Left hindlimb (tissue), 1 donor: ENCODE measurements at regions not wholly inside any gene's neighbourhood (a gene's known extent, or its start where the extent isn't known, plus 50 kb on each side); places are given as distances from the start of the nearest gene placed in this dataset.

Source experiments
- DNase-seq: peaks from one replicate; pipeline ENCODE4 v3.0.0-alpha.2; 2018

GRCh38 chr5:158644301-158644700 is 455.4 kb downstream of the EBF1 start:
- no peak for DNase-seq

DNA sequence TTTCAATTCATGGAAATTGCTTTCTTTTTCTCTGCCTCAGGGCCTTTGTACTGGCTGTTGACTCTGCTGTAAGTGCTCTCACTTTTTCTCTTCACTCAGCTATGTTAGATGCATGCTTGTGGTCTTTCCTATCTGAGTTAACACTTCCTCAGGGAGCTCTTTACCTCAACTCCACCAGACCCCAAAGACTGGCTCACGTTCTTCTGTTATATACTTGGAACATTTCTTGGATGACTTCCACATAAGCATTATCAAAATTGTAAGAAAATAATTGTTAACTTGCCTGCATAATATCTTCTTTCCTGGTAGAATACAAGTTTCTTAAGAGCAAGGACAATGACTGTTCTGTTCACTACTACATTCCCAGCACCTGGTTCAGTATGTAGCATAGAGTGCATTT is 455.9 kb downstream of the EBF1 start:
- no peak for DNase-seq

- no peak for DNase-seq
These were observed 456.8 kb downstream of the EBF1 start for GRCh38 chr5:158642879-158643278.

DNA sequence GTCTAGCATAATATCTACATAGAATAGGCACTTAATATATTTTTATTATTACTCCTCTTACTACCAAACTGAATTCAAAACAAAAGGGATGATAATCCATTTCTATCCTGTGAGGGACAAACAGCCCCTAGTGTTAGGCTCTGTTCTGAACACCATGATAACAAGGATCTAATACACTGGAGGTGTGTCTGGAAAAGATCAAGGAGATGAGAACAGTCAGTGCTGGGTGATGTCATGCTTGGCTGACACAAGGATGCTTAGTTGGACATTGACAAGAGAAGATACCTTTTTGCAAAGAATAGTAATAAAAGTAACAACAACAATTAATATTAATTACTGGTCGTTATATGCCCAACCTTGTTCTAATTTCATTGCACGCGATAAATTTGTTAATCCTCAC is 458.7 kb downstream of the EBF1 start:
- DNase-seq = no peak

GRCh38 chr5:158640593-158640980 is 459.1 kb downstream of the EBF1 start:
- no peak for DNase-seq

DNA sequence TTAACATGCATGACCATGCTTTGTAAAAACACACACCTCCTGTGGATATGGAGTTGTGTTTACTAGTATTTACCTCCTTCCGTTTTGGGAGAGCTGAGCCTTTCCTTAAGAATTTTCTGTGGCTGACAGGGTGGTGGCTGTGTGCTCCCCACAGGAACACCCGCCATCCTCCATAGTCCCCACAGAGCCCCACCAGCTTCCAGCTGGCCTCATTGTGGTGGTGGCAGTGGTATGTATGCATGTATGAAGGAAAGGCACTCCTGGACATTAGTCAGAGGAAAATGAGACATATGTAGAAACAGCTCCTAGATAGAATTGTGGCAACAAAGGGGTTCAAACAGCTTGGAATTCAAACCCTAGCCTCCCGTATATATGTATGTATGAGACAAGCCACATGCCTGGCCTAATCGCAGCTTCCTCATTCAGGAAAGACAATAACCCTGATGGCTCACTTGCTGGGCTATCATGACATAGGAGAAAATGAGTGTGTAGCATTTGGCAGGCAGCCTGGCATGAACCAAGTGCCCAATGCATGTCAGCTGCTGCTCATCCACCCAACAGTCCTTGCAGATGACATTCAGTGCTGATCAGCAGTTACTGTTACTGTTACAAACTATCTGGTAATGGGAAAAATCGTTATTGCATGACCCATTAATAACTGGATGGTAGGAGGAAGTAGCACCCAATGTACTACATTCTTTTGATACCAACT is 459.7 kb downstream of the EBF1 start:
- DNase-seq = peak; percentile 44

GRCh38 chr5:158638396-158638795 is 461.3 kb downstream of the EBF1 start:
- no peak for DNase-seq

DNA sequence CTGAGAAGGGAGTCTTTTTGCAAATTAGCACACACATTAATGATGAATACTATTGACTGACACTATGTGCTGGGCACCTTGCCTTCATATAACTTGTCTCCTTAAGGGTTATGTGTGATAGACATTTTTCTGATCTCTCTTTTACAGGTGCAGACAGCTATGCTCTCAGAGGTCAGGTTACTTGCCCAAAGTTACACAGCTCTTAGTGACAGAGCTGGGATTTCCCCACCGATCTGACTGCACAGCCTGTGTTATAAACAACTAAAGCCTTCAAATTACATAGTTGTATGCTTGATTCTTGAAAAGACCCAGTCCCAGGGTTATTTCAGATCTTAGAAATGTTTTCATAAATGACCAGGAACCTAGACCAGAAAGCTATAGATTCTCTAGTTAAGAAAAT is 462.7 kb downstream of the EBF1 start:
- no peak for DNase-seq

DNA sequence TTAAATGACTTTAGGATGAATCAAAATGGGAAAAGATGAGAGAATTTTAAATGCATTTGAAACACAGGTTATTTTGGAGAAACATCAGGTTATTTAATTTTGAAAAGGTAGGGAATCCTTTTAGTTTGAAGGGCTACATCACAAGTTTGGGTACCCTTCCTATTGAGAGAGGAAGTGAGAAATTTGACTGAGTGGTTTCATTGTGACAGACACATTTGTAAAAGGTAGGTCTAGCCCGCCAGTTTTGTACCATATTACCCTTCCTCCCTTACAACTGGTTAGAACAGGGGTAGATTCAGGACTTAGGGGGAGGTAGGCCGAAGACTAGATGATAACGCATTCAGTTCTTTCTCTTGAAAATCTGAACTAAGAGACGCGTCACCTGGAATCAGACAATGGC is 464.2 kb downstream of the EBF1 start:
- DNase-seq = no peak

- no peak for DNase-seq
These were observed 465.0 kb downstream of the EBF1 start for GRCh38 chr5:158634714-158635113.

DNA sequence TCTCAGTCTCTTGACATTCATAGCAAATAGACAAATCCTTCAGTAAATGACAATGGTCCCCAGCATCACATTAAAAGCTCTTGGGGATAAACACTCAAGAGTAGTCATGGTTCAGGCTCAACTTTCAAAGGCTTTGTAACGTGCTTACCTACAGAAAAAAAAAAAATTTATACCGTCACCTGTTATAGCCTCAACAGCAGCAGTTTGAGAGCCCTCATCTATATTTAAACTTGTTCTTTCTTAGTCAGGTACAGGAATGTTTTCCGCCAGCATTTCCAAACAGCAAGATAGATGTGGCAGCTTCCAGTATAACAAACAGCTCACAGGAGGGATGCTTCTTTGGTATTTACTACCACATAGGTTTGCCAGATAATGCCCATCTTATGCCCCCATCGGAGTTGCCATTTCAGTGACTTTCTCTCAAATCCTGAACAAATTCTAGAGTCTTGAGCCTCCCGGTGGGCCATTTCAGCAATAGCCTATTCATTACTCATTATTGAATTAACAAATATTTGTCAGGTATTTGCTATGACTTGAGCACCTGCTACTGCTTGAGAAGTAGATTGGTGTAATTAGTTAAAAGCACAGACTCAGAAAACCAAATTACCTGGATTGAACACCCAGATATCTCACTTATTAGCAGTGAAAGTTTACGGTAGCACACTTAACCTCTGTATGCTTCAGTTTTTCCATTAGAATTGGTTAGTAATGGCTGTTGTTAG is 470.0 kb downstream of the EBF1 start:
- DNase-seq = no peak

- DNase-seq = no peak
These were observed 473.0 kb downstream of the EBF1 start for GRCh38 chr5:158626718-158627117.

DNA sequence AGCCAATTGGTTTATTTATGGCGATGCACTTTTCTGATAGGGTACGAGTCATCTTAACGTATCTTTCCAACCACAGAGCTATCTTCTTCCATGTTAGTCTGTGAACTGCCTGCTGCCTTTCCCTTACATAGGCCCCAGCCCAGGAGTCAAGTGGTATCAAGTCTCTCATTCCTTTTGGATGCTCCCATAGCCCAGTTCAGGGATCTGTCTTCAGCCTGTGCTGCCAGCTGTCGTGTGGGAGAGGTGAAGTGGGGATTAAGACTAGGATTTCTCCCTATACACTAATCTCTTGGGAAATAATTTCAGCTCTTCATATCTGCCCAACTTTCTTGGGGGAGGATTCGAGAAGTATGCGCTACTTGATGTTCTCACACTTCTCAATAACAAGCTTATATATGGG is 475.7 kb downstream of the EBF1 start:
- no peak for DNase-seq

DNA sequence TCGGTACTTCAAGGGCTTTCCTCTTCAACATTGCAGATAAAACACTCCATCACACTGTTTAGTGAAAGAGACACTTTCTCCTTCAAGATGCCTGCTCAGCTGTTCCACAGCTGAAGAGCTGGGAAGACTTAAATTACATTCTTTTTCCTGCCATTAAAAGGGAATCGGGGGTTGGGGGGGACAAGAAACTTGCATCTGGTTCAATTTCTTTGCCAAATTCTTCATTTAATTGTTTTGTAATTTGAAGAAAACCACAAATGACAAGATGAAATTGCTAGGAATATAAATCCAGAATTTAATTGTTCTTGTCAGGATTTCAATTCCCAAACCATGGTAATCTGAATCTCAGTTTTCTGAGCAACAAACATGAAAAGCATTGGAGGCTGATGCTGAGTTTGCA is 478.3 kb downstream of the EBF1 start:
- DNase-seq = no peak

GRCh38 chr5:158619083-158619788 is 480.5 kb downstream of the EBF1 start:
- DNase-seq = no peak

GRCh38 chr5:158618256-158618655 is 481.5 kb downstream of the EBF1 start:
- DNase-seq = no peak

- no peak for DNase-seq
These were observed 483.0 kb downstream of the EBF1 start for GRCh38 chr5:158616707-158617106.

DNA sequence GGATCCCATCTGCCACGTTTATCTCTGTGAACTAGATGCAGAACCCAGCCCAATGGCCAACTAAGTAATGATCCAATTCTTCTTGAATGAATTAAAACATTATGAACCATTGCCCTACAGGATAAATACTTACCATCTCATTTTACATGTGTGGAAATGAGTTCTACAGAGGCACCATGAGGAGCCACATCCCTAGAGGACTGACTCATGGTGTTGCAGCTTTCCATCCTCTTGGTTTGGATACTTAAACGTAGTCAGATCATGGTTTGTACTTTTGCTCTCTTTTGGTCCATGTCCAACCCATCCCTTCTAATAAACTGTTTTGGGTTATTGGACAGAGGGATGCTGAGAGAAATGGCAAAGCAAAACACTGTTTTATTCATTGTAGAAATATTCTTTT is 484.8 kb downstream of the EBF1 start:
- no peak for DNase-seq

GRCh38 chr5:158611581-158611980 is 488.1 kb downstream of the EBF1 start:
- no peak for DNase-seq

DNA sequence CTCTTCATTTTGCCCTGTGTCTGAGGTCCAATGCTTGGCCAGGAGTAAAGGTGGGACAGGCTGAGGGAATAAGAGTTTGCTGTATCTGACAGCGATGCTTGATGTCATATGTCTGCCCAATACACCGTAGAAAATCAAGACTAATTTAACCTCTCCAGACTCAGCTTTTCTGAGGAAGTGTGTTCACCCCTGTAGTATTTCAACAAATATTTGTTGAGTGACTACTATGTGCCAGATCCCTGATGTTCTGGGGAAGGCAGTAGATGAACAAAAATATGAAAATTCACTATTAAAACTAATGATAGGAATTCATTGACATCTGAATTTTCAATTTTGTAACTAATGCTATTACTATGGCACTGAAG is 489.7 kb downstream of the EBF1 start:
- no peak for DNase-seq

- peak; percentile 43 for DNase-seq
These were observed 490.2 kb downstream of the EBF1 start for GRCh38 chr5:158609333-158610050.

GRCh38 chr5:158607088-158607487 is 492.6 kb downstream of the EBF1 start:
- DNase-seq = no peak

- DNase-seq = no peak
These were observed 493.5 kb downstream of the EBF1 start for GRCh38 chr5:158606233-158606632.

DNA sequence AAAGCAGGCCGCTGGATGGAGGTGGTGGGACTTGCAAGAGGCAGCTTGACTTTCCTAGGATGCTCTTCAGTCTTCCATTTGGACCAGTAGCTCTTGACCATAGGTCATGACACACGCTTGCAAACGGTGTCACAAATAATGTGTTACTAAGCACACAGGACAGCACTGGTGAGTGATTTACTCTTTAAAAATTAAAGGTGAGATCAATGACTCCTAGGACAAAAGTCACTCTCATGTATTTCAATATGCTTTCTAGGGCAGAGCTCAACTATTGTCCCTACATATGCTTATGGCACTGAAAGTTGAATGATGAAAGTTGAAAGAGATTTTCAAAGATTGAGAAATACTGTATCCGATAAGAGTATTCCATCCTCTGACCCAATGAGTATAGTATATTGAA is 496.7 kb downstream of the EBF1 start:
- no peak for DNase-seq
